K562 (cell line): ENCODE measurements at regions not wholly inside any gene's neighbourhood (a gene's known extent, or its start where the extent isn't known, plus 50 kb on each side); places are given as distances from the start of the nearest gene placed in this dataset.

ENCODE experiments used
- CTCF ChIP-seq, 3 experiments: IDR thresholded peaks in 2 of 3; conservative IDR thresholded peaks in 1 of 3; 2 replicates each; pipeline ENCODE4 v1.5.1; 2011 to 2012; ENCODE audit warnings: low read length in 3 of 3, mild to moderate bottlenecking in 3 of 3, control low read depth in 2 of 3, improper control_type of control experiment in 1 of 3, inconsistent platforms in 1 of 3, low read depth in 1 of 3, mixed read lengths in 1 of 3, moderate library complexity in 1 of 3; ENCODE audit not compliant: insufficient read depth in 2 of 3
- MEF2D ChIP-seq: conservative IDR thresholded peaks from 2 replicates; pipeline ENCODE4 v1.6.1; 2016; ENCODE audit warnings: low read depth, missing genetic modification characterization, missing compliant biosample characterization
- NCOR1 ChIP-seq: fragments of 450-650 bp; IDR thresholded peaks from 2 replicates; pipeline ENCODE4 v1.6.1; 2016; ENCODE audit warnings: mild to moderate bottlenecking, moderate library complexity
- NFE2 ChIP-seq: IDR thresholded peaks from 2 replicates; pipeline ENCODE4 v1.6.1; 2014; ENCODE audit warnings: antibody characterized with exemption, low read depth
- NFYB ChIP-seq: IDR thresholded peaks from 2 replicates; pipeline ENCODE4 v1.6.1; 2011; ENCODE audit warnings: mild to moderate bottlenecking, moderate library complexity; ENCODE audit not compliant: insufficient read length; ENCODE audit errors: extremely low read depth
- RB1 ChIP-seq: fragments of 450-650 bp; IDR thresholded peaks from 2 replicates; pipeline ENCODE4 v1.6.1; 2017; ENCODE audit warnings: low read depth, mild to moderate bottlenecking
- SMC3 ChIP-seq: conservative IDR thresholded peaks from 2 replicates; pipeline ENCODE4 v1.6.1; 2011; ENCODE audit warnings: low read depth, low read length, improper control_type of control experiment; ENCODE audit not compliant: insufficient read depth
- STAT5A ChIP-seq: IDR thresholded peaks from 2 replicates; pipeline ENCODE4 v1.6.1; 2012; ENCODE audit warnings: low read length, inconsistent platforms, borderline replicate concordance
- TARDBP ChIP-seq: fragments of 450-650 bp; IDR thresholded peaks from 2 replicates; pipeline ENCODE4 v1.6.1; 2016
- ZFX ChIP-seq: sonication (generic); formaldehyde crosslinking; IDR thresholded peaks from 2 replicates; pipeline ENCODE4 v1.8.0; 2022; ENCODE audit warnings: mild to moderate bottlenecking, missing genetic modification reagents, moderate library complexity
- ZNF224 ChIP-seq: sonication (generic); formaldehyde crosslinking; IDR thresholded peaks from 2 replicates; pipeline ENCODE4 v1.8.0; 2022; ENCODE audit warnings: mild to moderate bottlenecking, missing genetic modification reagents
- TF ChIP-seq, protein P1 (sequence below): fragments of 450-650 bp; formaldehyde crosslinking; conservative IDR thresholded peaks from 2 replicates; pipeline ENCODE4 v1.4.0; 2022; ENCODE audit warnings: mild to moderate bottlenecking, missing genetic modification characterization

DNA sequence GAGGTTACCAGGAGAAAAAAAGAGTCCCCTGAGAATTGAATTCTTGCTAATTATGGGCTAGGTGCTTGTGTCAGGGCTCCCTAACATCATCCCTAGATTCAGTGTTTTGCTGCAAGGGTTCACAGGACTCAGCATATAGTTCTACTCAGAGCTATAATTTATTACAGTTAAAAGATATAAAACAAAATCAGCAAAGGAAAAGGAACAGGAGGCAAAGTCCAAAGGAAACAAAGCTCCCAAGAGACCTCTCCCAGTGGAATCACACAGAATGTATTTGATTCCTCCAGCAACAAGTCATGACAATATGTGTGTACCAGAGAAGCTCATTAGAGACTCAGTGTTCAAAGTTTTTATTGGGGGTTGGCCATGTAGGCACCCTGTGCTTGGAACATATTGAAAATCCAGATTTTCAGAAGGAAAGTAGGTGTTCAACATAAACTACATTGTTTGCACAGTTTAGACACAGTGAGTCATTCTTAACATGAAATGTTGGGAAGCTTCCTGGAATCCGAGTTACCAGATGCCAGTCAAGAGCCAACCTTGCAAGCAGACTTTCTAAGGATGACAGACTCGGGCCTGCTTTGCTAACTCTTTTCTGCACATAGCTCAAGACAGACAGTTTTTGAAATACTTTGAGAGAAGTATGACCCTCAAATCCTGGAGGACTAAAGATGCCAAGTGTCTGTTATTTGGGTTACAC is 311.3 kb upstream of the EMCN start:
- no peak for TF ChIP-seq NCOR1
- no peak for TF ChIP-seq CTCF (IDR thresholded peaks at IDR 0.05 in 2 of 3, conservative IDR thresholded peaks at IDR 0.05 in 1 of 3; ENCODE audit: insufficient read depth in 2 of 3, low read depth in 1 of 3, low read length in 3 of 3)
- no peak for TF ChIP-seq NFYB
- TF ChIP-seq SMC3: no peak
- no peak for TF ChIP-seq MEF2D
- TF ChIP-seq, protein P1, sequence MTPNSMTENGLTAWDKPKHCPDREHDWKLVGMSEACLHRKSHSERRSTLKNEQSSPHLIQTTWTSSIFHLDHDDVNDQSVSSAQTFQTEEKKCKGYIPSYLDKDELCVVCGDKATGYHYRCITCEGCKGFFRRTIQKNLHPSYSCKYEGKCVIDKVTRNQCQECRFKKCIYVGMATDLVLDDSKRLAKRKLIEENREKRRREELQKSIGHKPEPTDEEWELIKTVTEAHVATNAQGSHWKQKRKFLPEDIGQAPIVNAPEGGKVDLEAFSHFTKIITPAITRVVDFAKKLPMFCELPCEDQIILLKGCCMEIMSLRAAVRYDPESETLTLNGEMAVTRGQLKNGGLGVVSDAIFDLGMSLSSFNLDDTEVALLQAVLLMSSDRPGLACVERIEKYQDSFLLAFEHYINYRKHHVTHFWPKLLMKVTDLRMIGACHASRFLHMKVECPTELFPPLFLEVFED: no peak
- TF ChIP-seq ZFX (CRISPR knock-in tag): no peak
- TF ChIP-seq ZNF224 (CRISPR knock-in tag): no peak
- TF ChIP-seq STAT5A: no peak
- no peak for TF ChIP-seq RB1
- TF ChIP-seq TARDBP: no peak
- TF ChIP-seq NFE2: no peak
